A204.1 (cell line): ENCODE measurements at regions not wholly inside any gene's neighbourhood (a gene's known extent, or its start where the extent isn't known, plus 50 kb on each side); places are given as distances from the start of the nearest gene placed in this dataset.
"Not testable (repeated sequence)": the region's sequence is repeated elsewhere in the genome, so short reads cannot be mapped to it uniquely, and the experiment has no call there.

ENCODE experiments used
- FAIRE-seq: peaks from 2 replicates; lab custom pipeline; 2012; peaks lifted over from hg19 to GRCh38; lab: Jason Lieb, UNC

GRCh38 chr5:92629000-92629399 lies 952.0 kb downstream of the NR2F1-AS1 start:
- no peak for FAIRE-seq

GRCh38 chr5:92627186-92627585 lies 953.8 kb downstream of the NR2F1-AS1 start:
- no peak for FAIRE-seq

- no peak for FAIRE-seq
Observed at GRCh38 chr5:92616085-92616484, 964.9 kb downstream of the NR2F1-AS1 start.

GRCh38 chr5:92613546-92613945 lies 967.5 kb downstream of the NR2F1-AS1 start:
- no peak for FAIRE-seq

GRCh38 chr5:92610435-92610834 lies 970.6 kb downstream of the NR2F1-AS1 start:
- not testable (repeated sequence) for FAIRE-seq

GRCh38 chr5:92605591-92605990 lies 975.4 kb downstream of the NR2F1-AS1 start:
- FAIRE-seq: no peak

- FAIRE-seq: no peak
Observed at GRCh38 chr5:92599217-92599810, 981.7 kb downstream of the NR2F1-AS1 start.

- FAIRE-seq: no peak
Observed at GRCh38 chr5:92594031-92594430, 987.0 kb downstream of the NR2F1-AS1 start.

- no peak for FAIRE-seq
Observed at GRCh38 chr5:92588876-92589275, 992.1 kb downstream of the NR2F1-AS1 start.

GRCh38 chr5:92581690-92582089 lies 999.3 kb downstream of the NR2F1-AS1 start:
- no peak for FAIRE-seq

GRCh38 chr5:92581249-92581648 lies 999.8 kb downstream of the NR2F1-AS1 start:
- FAIRE-seq: no peak

- no peak for FAIRE-seq
Observed at GRCh38 chr5:92580814-92581213, 1000.2 kb downstream of the NR2F1-AS1 start.

GRCh38 chr5:92574023-92574422 lies 1007.0 kb downstream of the NR2F1-AS1 start:
- FAIRE-seq: no peak

GRCh38 chr5:92568522-92568921 lies 1012.5 kb downstream of the NR2F1-AS1 start:
- no peak for FAIRE-seq

- FAIRE-seq: peak; percentile 47
Observed at GRCh38 chr5:92567831-92568450, 1013.1 kb downstream of the NR2F1-AS1 start.

- FAIRE-seq: peak; percentile 98
Observed at GRCh38 chr5:92566113-92566786, 1014.8 kb downstream of the NR2F1-AS1 start.

- FAIRE-seq: no peak
Observed at GRCh38 chr5:92565673-92566072, 1015.3 kb downstream of the NR2F1-AS1 start.

GRCh38 chr5:92562065-92562464 lies 1019.0 kb downstream of the NR2F1-AS1 start:
- FAIRE-seq: no peak

- no peak for FAIRE-seq
Observed at GRCh38 chr5:92561411-92561959, 1019.5 kb downstream of the NR2F1-AS1 start.

GRCh38 chr5:92560698-92561401 lies 1020.2 kb downstream of the NR2F1-AS1 start:
- FAIRE-seq: no peak

GRCh38 chr5:92559781-92560180 lies 1021.2 kb downstream of the NR2F1-AS1 start:
- peak; percentile 99 for FAIRE-seq

GRCh38 chr5:92559331-92559730 lies 1021.7 kb downstream of the NR2F1-AS1 start:
- FAIRE-seq: no peak

- no peak for FAIRE-seq
Observed at GRCh38 chr5:92556747-92557146, 1024.3 kb downstream of the NR2F1-AS1 start.
